GM21423 (cell line): ENCODE measurements at regions not wholly inside any gene's neighbourhood (a gene's known extent, or its start where the extent isn't known, plus 50 kb on each side); places are given as distances from the start of the nearest gene placed in this dataset.
"Not testable (repeated sequence)": the region's sequence is repeated elsewhere in the genome, so short reads cannot be mapped to it uniquely, and the experiment has no call there.

ENCODE experiments used
- ATAC-seq: cut with Tn5 transposase; IDR thresholded peaks from one replicate; pipeline ENCODE4 v1.9.1; 2021; ENCODE audit warnings: mild to moderate bottlenecking, moderate library complexity; ENCODE audit not compliant: unreplicated experiment

GRCh38 chr14:98921306-98921705 is 350.7 kb downstream of the BCL11B start:
- not testable (repeated sequence) for ATAC-seq

- ATAC-seq, result no peak
These were observed 348.4 kb downstream of the BCL11B start for GRCh38 chr14:98923596-98923995.

- no peak for ATAC-seq
These were observed 348.0 kb downstream of the BCL11B start for GRCh38 chr14:98924046-98924445.

GRCh38 chr14:98925354-98926040 is 346.5 kb downstream of the BCL11B start:
- ATAC-seq, result no peak

- no peak for ATAC-seq
These were observed 345.9 kb downstream of the BCL11B start for GRCh38 chr14:98926146-98926545.

GRCh38 chr14:98926801-98927200 is 345.2 kb downstream of the BCL11B start:
- ATAC-seq, result no peak

GRCh38 chr14:98927986-98928385 is 344.0 kb downstream of the BCL11B start:
- ATAC-seq, result no peak

GRCh38 chr14:98928418-98928817 is 343.6 kb downstream of the BCL11B start:
- no peak for ATAC-seq

GRCh38 chr14:98931126-98931525 is 340.9 kb downstream of the BCL11B start:
- no peak for ATAC-seq

- no peak for ATAC-seq
These were observed 340.1 kb downstream of the BCL11B start for GRCh38 chr14:98931911-98932310.

GRCh38 chr14:98932431-98933325 is 339.3 kb downstream of the BCL11B start:
- ATAC-seq, result no peak

GRCh38 chr14:98934569-98934968 is 337.4 kb downstream of the BCL11B start:
- not testable (repeated sequence) for ATAC-seq

GRCh38 chr14:98935921-98936320 is 336.1 kb downstream of the BCL11B start:
- no peak for ATAC-seq

GRCh38 chr14:98937021-98937420 is 335.0 kb downstream of the BCL11B start:
- no peak for ATAC-seq

GRCh38 chr14:98937712-98938505 is 334.1 kb downstream of the BCL11B start:
- no peak for ATAC-seq

GRCh38 chr14:98940693-98941437 is 331.1 kb downstream of the BCL11B start:
- no peak for ATAC-seq

GRCh38 chr14:98941481-98941880 is 330.5 kb downstream of the BCL11B start:
- no peak for ATAC-seq

GRCh38 chr14:98943907-98944306 is 328.1 kb downstream of the BCL11B start:
- no peak for ATAC-seq

- no peak for ATAC-seq
These were observed 327.0 kb downstream of the BCL11B start for GRCh38 chr14:98944989-98945388.
